ENCODE measurements at regions not wholly inside any gene's neighbourhood (a gene's known extent, or its start where the extent isn't known, plus 50 kb on each side); places are given as distances from the start of the nearest gene placed in this dataset.
"Not testable (repeated sequence)": the region's sequence is repeated elsewhere in the genome, so short reads cannot be mapped to it uniquely, and the experiment has no call there.

- DNase-seq, result not testable (repeated sequence)
These were observed 61.7 kb downstream of the RHOU start for GRCh38 chr1:228796945-228797344.

GRCh38 chr1:228798035-228798434, 62.8 kb downstream of the RHOU start:
- DNase-seq, result no peak

GRCh38 chr1:228798548-228798947, 63.3 kb downstream of the RHOU start:
- DNase-seq, result no peak

- no peak for DNase-seq
These were observed 64.6 kb downstream of the RHOU start for GRCh38 chr1:228799924-228800323.

- DNase-seq, result no peak
These were observed 65.8 kb downstream of the RHOU start for GRCh38 chr1:228801068-228801467.

GRCh38 chr1:228802386-228803220, 67.3 kb downstream of the RHOU start:
- DNase-seq, result no peak

- no peak for DNase-seq
These were observed 68.1 kb downstream of the RHOU start for GRCh38 chr1:228803421-228803820.

GRCh38 chr1:228804173-228804572, 68.9 kb downstream of the RHOU start:
- no peak for DNase-seq

GRCh38 chr1:228804640-228805413, 69.5 kb downstream of the RHOU start:
- DNase-seq, result no peak

GRCh38 chr1:228807904-228808605, 72.8 kb downstream of the RHOU start:
- no peak for DNase-seq

GRCh38 chr1:228809621-228810394, 74.5 kb downstream of the RHOU start:
- DNase-seq, result no peak

GRCh38 chr1:228810395-228810758, 75.1 kb downstream of the RHOU start:
- no peak for DNase-seq

GRCh38 chr1:228810878-228811711, 75.8 kb downstream of the RHOU start:
- no peak for DNase-seq

- no peak for DNase-seq
These were observed 76.5 kb downstream of the RHOU start for GRCh38 chr1:228811712-228812305.

- DNase-seq, result no peak
These were observed 77.7 kb downstream of the RHOU start for GRCh38 chr1:228812961-228813360.

- DNase-seq, result no peak
These were observed 78.9 kb downstream of the RHOU start for GRCh38 chr1:228814176-228814575.

GRCh38 chr1:228818296-228818695, 83.0 kb downstream of the RHOU start:
- no peak for DNase-seq

- no peak for DNase-seq
These were observed 83.8 kb downstream of the RHOU start for GRCh38 chr1:228818928-228819630.

GRCh38 chr1:228821252-228821651, 86.0 kb downstream of the RHOU start:
- no peak for DNase-seq

GRCh38 chr1:228823200-228823599, 87.9 kb downstream of the RHOU start:
- no peak for DNase-seq

- DNase-seq, result no peak
These were observed 89.1 kb downstream of the RHOU start for GRCh38 chr1:228824366-228824765.
